Loucy (cell line): ENCODE measurements at regions not wholly inside any gene's neighbourhood (a gene's known extent, or its start where the extent isn't known, plus 50 kb on each side); places are given as distances from the start of the nearest gene placed in this dataset.

Experiments used
- CTCF ChIP-seq: fragments of 200-600 bp; sonication (generic); conservative IDR thresholded peaks from 2 replicates; pipeline ENCODE4 v1.5.1; 2014; ENCODE audit warnings: mild to moderate bottlenecking, antibody characterized with exemption, low read length
- EZH2phosphoT487 ChIP-seq: fragments of 200-600 bp; IDR thresholded peaks from 2 replicates; pipeline ENCODE4 v1.6.1; 2018; ENCODE audit warnings: antibody characterized with exemption, mild to moderate bottlenecking, moderate library complexity, borderline replicate concordance

GRCh38 chr2:64808092-64808491, 154.4 kb upstream of the SERTAD2 start:
- TF ChIP-seq CTCF (no peak), EZH2phosphoT487 (no peak)
